Activated naive CD8-positive, alpha-beta T cell treated with anti-CD3 and anti-CD28 coated beads, Interleukin-2, amount 50 U/mL, for 24 hours (primary cell): ENCODE measurements at regions not wholly inside any gene's neighbourhood (a gene's known extent, or its start where the extent isn't known, plus 50 kb on each side); places are given as distances from the start of the nearest gene placed in this dataset.
A peak's percentile ranks its signal among the peaks of the same experiment; 100 is the strongest.
"Not testable (repeated sequence)": the region's sequence is repeated elsewhere in the genome, so short reads cannot be mapped to it uniquely, and the experiment has no call there.

Experiments used
- ATAC-seq: fragments of 150-1000 bp; cut with Tn5 transposase; one replicate; pipeline ENCODE4 v1.10.0; 2021
- DNase-seq: peaks from one replicate; pipeline ENCODE4 v3.0.0; 2021
- H3K27ac Mint-ChIP-seq: one replicate; pipeline ENCODE4 v1.8.0; 2021; ENCODE audit warnings: mild to moderate bottlenecking, mixed read lengths
- H3K27me3 Mint-ChIP-seq: one replicate; pipeline ENCODE4 v1.8.0; 2021; ENCODE audit warnings: mixed read lengths
- H3K36me3 Mint-ChIP-seq: one replicate; pipeline ENCODE4 v1.8.0; 2021; ENCODE audit warnings: low read depth, mixed read lengths
- H3K4me1 Mint-ChIP-seq: one replicate; pipeline ENCODE4 v1.8.0; 2021; ENCODE audit warnings: mixed read lengths
- H3K4me3 Mint-ChIP-seq: one replicate; pipeline ENCODE4 v1.8.0; 2021; ENCODE audit warnings: mild to moderate bottlenecking, moderate library complexity, mixed read lengths
- H3K9me3 Mint-ChIP-seq: one replicate; pipeline ENCODE4 v1.8.0; 2021; ENCODE audit warnings: mixed read lengths

DNA sequence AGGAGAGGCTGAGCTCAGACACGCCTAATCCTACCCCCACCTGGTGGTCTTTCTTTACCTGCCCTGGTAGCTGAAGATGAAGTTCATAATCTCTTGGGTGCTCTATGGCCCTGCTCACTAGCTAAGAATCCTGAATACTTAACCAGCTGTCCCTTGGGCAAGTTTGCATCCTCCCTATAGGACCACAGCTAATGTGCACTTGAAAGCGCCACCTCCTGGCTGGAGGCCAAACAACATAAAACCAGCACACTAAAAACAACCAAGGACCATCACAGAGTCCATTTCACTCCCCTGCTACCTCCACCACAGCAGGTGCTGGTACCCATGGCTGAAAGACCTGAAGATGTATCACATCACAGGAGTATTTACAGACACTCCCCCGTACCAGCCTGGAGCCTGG is 155.5 kb upstream of the SLC24A3 start:
- peaks cover 5% of the 10 kb centered on the region for H3K27me3 Mint-ChIP-seq
- no peaks in the 10 kb centered on the region for H3K36me3 Mint-ChIP-seq
- no peak for ATAC-seq
- DNase-seq, result peak; percentile 14
- H3K4me3 Mint-ChIP-seq, result no peak overlapping the region
- peaks cover 24% of the 10 kb centered on the region for H3K9me3 Mint-ChIP-seq
- no peak overlapping the region for H3K27ac Mint-ChIP-seq
- H3K4me1 Mint-ChIP-seq, result no peaks in the 10 kb centered on the region

DNA sequence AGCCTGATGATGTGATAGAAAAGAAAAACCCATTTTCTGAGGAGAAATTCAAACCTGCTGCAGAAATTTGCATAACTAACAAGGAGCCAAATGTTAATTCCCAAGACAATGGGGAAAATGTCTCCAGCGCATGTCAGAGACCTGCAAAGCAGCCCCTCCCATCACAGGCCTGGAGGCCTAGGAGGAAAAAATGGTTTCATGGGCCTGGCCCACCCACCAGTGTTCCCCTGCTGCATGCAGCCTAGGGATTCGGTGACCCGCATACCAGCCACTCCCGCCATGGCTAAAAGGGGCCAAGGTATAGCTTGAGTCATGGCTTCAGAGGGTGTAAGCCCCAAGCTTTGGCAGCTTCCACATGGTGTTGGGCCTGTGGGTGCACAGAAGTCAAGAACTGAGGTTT is 147.7 kb upstream of the SLC24A3 start:
- H3K27me3 Mint-ChIP-seq, result not testable (repeated sequence)

DNA sequence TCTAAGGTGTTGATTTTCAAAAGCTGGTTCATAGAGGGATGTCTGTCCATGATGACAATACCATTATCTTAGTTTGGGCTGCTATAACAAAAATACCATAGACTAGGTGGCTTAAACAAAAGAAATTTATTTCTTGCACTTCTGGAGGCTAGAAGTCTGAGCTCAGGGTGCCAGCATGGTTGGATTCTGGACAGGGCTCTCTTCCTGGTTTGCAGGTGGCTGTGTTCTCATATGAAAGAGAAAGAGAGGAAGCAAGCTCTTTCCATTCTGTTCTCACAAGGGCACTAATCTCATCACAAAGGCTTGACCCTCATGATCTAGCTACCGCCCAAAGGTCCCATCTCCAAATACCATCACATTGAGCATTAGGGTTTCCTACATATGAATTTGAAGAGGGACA is 144.5 kb upstream of the SLC24A3 start:
- H3K4me1 Mint-ChIP-seq, result no peaks in the 10 kb centered on the region
- peaks cover 7% of the 10 kb centered on the region for H3K36me3 Mint-ChIP-seq
- ATAC-seq, result no peak
- DNase-seq, result no peak
- H3K27me3 Mint-ChIP-seq, result no peaks in the 10 kb centered on the region
- H3K4me3 Mint-ChIP-seq, result no peak overlapping the region
- peaks cover 23% of the 10 kb centered on the region for H3K9me3 Mint-ChIP-seq
- H3K27ac Mint-ChIP-seq, result no peak overlapping the region

More for the DNA sequence above, 147.7 kb upstream of the SLC24A3 start:
- not testable (repeated sequence) for ATAC-seq, H3K36me3 Mint-ChIP-seq, H3K4me3 Mint-ChIP-seq, DNase-seq, H3K27ac Mint-ChIP-seq, H3K4me1 Mint-ChIP-seq
- H3K9me3 Mint-ChIP-seq, result peaks cover 45% of the 10 kb centered on the region

DNA sequence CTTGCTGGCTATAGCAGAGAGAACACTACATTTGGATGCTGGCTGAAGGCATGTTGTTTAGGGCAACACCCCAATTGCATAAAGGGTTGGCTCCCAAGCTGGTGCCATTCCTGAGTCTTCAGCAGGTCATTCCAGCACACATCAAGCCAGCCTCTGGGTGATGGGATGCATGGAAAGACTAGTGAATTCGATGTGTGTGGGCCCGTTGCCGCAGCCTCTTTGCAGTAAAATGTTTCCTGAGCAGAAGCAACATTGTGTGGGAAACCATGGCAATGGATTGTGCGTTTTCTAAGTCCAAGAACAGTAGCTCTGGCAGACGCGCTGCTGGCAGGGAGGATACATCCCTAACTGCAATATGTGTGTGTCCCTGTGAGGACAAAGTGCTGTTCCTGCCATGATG is 142.4 kb upstream of the SLC24A3 start:
- ATAC-seq, result no peak
- H3K27ac Mint-ChIP-seq, result no peak overlapping the region
- no peaks in the 10 kb centered on the region for H3K27me3 Mint-ChIP-seq
- no peak overlapping the region for H3K4me3 Mint-ChIP-seq
- no peaks in the 10 kb centered on the region for H3K36me3 Mint-ChIP-seq
- DNase-seq, result no peak
- peaks cover 15% of the 10 kb centered on the region for H3K4me1 Mint-ChIP-seq
- peaks cover 8% of the 10 kb centered on the region for H3K9me3 Mint-ChIP-seq

DNA sequence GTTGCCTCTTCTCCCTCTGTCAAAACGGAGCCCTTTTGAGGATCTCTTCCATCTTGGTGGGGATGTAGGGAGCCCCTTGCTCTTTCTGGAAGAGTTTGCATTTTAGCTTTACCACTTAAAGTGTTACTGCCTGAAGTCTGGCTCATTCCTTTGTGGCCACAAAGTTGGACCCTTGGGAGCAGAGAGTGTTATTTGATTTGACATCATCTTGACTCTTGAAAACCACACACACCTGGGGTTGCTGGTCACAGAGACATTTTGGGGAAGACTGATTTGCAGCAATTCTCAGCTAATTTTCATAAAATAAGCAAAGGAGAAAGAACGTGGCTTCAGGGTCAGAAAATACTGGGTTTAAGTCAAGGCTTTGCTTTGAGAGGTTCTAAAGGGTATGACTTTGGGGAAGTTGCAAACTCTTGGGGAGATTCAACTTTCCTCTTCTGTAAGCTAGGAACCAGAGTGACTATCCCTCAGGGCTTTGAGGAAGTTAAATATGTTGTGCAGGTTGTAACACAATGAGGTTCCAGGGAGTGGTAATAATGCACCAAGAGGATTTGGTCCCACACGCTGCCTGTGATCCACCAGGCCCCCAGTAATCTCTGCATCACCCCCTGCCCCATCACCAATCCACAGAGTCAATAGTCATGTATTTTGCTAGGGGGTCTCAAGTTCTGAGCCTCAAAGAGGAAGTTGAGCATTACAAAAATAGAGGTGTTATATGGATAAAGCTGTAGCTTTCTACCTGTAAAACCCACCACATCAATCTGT is 141.6 kb upstream of the SLC24A3 start:
- ATAC-seq (no peak), DNase-seq (no peak)
- no peaks in the 10 kb centered on the region for H3K27me3 Mint-ChIP-seq
- H3K4me3 Mint-ChIP-seq, result no peak overlapping the region
- H3K36me3 Mint-ChIP-seq, result no peaks in the 10 kb centered on the region
- H3K9me3 Mint-ChIP-seq, result peaks cover 3% of the 10 kb centered on the region
- no peak overlapping the region for H3K27ac Mint-ChIP-seq
- peaks cover 19% of the 10 kb centered on the region for H3K4me1 Mint-ChIP-seq

DNA sequence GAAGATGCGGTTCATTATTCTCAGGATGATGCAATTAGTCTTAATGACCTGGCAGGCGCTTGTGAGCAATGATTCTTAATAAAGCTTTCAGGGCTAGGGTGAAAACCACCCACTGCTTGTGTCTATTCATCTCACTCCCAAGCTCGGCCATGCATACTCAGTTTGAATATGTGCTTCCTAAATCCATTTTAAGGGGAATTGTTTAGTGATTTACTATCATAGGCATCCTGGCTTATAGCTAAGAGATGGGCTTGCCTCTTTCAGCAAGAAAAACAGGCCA is 141.1 kb upstream of the SLC24A3 start:
- ATAC-seq, result no peak
- DNase-seq, result no peak
- H3K27me3 Mint-ChIP-seq, result no peaks in the 10 kb centered on the region
- H3K4me3 Mint-ChIP-seq, result no peak overlapping the region
- no peaks in the 10 kb centered on the region for H3K9me3 Mint-ChIP-seq
- peaks cover 19% of the 10 kb centered on the region for H3K4me1 Mint-ChIP-seq
- no peaks in the 10 kb centered on the region for H3K36me3 Mint-ChIP-seq
- no peak overlapping the region for H3K27ac Mint-ChIP-seq

DNA sequence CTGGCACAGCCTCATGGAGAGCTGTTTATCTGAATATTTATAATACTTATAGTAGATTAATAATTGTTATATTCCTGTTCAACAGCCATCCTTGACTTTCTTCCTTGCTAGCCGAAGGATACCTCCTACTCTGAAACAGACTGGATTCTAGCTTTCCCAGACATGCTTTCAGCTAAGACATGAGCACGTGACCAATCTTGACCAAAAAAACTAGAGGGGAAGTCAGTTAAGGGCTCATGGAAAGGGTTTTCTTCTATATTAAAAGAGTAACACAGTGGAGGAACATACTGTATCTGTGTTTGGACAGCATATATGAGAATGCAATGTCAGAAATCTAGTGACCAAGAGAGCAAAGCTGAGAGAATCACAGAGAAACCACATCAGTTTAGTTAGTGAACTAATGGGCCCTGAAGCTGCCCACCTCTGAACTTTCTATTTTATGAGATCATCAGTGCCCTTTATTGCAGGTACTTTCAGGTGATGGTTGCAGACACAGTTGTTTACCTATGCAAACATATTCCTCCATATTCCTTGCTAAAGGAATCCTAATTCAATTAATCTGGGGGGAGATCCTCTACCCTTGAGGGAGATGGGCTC is 140.4 kb upstream of the SLC24A3 start:
- ATAC-seq, result no peak
- Mint-ChIP-seq H3K9me3 (no peaks in the 10 kb centered on the region), H3K4me1 (peaks cover 19% of the 10 kb centered on the region), H3K27ac (no peak overlapping the region), H3K36me3 (no peaks in the 10 kb centered on the region), H3K27me3 (no peaks in the 10 kb centered on the region), H3K4me3 (no peak overlapping the region)
- DNase-seq, result no peak

DNA sequence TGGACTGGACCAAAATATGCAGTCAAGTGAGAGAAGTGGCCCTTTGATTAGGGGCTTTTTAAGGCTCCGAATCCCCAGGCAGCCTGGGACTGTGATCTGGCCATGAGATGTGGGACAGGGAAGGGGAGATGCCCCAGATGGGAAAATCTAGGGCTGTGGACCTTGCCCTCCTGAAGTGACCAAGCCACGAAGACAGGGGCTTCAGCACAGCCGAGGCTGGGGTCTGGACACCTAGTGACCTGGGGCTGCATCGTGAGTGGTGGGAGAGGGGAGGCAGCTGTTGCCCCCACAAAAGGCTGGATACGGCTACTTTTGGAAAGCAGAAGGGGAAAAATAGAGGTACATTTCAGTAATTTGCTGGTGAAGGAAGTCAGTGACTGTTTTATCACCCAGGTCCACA is 139.5 kb upstream of the SLC24A3 start:
- H3K4me3 Mint-ChIP-seq, result no peak overlapping the region
- H3K27ac Mint-ChIP-seq, result no peak overlapping the region
- no peaks in the 10 kb centered on the region for H3K27me3 Mint-ChIP-seq
- no peak for DNase-seq
- no peaks in the 10 kb centered on the region for H3K36me3 Mint-ChIP-seq
- H3K4me1 Mint-ChIP-seq, result peaks cover 19% of the 10 kb centered on the region
- H3K9me3 Mint-ChIP-seq, result no peaks in the 10 kb centered on the region
- ATAC-seq, result no peak

DNA sequence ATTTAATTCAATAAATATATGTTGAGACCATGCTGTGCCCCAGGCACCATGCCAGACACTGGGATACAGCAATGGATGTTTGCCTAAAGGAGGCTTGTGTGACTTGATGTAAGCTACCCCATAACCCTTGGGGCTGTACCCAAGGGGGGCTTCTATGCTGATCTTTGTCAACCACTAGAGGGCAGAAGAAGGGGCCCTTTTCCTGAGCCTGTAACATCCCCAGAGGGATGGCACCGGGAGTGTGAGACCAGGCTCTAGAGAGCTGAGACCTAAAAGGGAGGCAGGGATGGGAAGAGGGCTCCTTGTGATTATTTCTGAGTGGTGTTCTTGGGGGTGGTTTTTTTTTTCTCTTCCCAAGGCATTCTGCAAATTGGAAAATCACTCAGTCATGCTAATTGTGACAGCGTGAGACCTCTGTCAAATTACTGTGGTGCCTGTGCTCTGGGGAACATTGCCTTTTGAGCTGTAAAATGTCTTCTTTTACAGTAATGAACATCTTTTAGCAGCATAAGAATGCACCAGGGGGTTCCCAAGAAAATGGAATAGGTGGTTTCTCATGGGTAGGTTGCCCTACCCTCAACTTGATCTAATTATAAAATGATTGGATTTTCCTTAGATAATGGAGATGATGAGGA is 138.7 kb upstream of the SLC24A3 start:
- Mint-ChIP-seq H3K4me3 (no peak overlapping the region), H3K27ac (no peak overlapping the region), H3K4me1 (peaks cover 19% of the 10 kb centered on the region), H3K9me3 (no peaks in the 10 kb centered on the region), H3K27me3 (no peaks in the 10 kb centered on the region), H3K36me3 (no peaks in the 10 kb centered on the region)
- ATAC-seq, result no peak
- no peak for DNase-seq

DNA sequence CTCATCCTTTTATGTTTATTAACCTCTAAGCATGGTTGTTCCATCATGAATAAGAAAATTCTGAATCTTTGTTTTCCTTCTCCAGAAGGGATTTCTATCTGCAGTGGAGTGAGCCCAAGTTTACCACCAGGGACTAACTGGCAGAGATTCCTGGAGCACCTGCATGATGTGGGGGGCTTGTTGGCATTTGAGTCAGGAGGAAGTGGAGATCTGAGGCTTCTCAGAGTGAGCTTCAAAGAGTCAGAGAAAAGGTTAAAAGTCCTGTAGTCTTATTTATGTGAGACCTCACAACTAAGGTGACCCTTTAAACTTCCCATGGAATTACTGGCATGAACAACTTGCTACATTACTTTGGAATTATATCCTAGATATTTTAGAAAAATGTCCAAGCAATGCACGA is 138.1 kb upstream of the SLC24A3 start:
- Mint-ChIP-seq H3K4me1 (peaks cover 19% of the 10 kb centered on the region), H3K36me3 (no peaks in the 10 kb centered on the region), H3K27ac (no peak overlapping the region), H3K4me3 (no peak overlapping the region), H3K9me3 (no peaks in the 10 kb centered on the region), H3K27me3 (no peaks in the 10 kb centered on the region)
- ATAC-seq (no peak), DNase-seq (no peak)

DNA sequence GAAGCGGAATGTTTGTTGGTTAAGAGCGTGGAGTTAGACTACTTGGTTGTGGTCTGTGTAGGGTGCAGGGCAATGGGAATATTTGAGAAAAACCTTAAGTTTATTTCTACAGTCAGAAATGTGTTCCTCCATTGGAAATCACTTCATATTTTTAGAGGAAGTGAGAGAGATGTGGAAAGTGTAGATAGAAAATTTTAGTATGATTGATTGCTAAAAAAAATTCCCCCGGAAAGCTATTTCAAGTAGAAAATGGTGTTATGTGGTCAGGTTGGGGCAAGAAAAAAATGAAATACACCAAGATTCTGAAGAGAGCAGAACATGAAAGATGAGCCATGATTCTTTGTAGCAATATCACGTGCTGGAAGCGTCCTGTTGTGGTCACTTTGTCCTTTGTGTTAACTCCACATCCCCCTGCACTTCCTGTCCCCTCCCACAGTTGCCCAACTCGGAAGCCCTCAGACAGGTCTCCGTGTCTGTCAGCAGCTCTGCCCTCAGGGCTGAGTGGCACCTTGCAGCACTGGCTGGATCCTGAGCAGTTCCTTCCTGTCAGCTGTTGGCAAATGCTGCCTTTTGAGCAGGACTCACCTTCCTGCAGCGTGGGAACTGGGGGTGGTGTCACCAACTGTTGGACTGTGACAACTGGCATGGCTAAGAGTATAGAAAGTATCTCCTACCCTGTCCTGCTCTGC is 137.5 kb upstream of the SLC24A3 start:
- no peaks in the 10 kb centered on the region for H3K36me3 Mint-ChIP-seq
- peak; percentile 13 for DNase-seq
- H3K4me1 Mint-ChIP-seq, result peaks cover 19% of the 10 kb centered on the region
- peak; percentile 60 for ATAC-seq
- no peaks in the 10 kb centered on the region for H3K27me3 Mint-ChIP-seq
- H3K9me3 Mint-ChIP-seq, result no peaks in the 10 kb centered on the region
- peak overlapping the region; percentile 5 for H3K27ac Mint-ChIP-seq
- peak overlapping the region; percentile 10 for H3K4me3 Mint-ChIP-seq

DNA sequence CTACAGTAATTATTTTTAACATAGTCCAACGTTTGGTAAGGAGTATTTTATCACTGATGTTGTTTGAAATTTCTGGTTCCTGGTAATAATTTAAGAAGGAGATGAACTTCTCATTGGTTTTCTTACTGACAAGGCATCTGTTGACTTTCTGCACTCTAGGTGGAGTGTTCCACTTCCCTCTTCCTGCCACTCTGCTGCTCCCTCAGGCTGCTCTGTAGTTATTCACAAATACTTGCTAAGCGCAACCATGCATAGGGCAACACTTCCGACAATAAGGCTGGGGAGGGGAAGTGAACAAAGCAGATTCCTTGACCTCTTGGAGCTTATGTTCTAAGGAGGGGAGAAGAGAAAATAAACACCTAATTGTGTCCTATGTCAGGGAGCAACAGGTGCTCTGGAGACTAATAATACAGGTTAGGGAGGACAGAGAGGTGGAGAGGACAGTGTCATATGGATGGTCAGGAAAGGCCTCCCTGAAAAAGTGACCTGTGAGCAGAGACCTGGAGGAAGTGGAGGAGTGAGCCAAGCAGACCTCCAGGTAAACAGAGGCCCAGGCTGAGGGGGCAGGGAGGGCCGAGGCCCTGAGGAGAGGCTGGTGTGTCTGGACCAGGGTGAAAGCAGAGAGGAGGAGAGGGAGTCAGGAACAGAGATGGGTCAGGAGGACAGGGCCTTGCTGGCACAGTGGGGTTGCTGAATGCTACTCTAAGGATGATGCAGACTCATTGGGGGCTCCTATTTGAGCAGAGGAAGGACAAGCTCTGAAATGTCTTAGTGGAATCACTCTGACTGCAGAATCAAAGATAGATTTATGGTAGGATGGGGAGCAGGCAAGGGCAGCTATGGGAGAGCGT is 134.8 kb upstream of the SLC24A3 start:
- no peaks in the 10 kb centered on the region for H3K36me3 Mint-ChIP-seq
- H3K27ac Mint-ChIP-seq, result no peak overlapping the region
- H3K4me1 Mint-ChIP-seq, result peaks cover 19% of the 10 kb centered on the region
- no peak for ATAC-seq
- no peaks in the 10 kb centered on the region for H3K9me3 Mint-ChIP-seq
- no peak for DNase-seq
- no peaks in the 10 kb centered on the region for H3K27me3 Mint-ChIP-seq
- no peak overlapping the region for H3K4me3 Mint-ChIP-seq

DNA sequence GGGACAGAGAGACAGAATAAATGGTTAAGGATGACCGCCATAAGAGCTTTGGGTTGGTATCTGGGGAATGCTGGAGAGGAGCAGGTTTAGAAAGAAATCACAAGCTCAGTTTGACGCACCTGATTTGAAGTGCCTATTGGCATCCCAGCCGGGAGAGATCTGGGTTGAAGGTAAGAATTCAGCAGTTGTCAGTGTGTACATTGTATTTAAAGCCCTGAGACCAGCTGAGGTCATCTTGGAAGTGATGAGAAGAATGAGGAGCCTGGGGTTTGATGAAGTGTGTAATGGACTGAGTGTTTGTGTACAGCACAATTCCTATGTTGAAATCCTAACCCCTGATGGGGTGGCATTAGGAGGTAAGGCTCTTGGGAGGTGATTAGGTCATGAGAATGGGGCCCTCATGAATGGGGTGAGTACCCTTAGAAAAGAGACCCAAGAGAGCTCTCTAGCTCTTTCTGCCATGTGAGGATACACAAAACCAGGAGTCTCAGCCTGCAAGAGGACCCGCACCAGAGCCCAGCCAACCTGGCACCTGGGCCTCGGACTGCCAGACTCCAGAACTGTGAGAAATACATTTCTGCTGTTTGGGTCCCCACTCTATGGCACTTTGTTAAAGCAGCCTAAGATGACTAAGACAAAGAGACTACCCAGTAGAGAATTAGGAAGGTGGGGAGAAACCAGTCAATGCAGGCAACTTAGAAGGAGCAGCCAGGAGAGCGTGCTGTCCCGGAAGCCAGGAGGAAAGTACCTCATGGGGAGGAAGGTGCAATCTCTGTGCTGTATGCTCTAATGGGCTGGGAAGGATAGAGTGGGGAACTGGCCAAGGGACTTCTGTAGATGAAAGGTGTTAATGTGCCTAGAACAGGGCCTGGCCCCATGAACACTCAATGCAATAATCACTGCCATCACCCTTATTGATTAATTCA is 133.7 kb upstream of the SLC24A3 start:
- no peak for DNase-seq
- Mint-ChIP-seq H3K4me3 (no peak overlapping the region), H3K36me3 (no peaks in the 10 kb centered on the region), H3K4me1 (peaks cover 17% of the 10 kb centered on the region), H3K27ac (no peak overlapping the region), H3K9me3 (no peaks in the 10 kb centered on the region), H3K27me3 (no peaks in the 10 kb centered on the region)
- no peak for ATAC-seq
